GM23338 (cell line): ENCODE measurements at regions not wholly inside any gene's neighbourhood (a gene's known extent, or its start where the extent isn't known, plus 50 kb on each side); places are given as distances from the start of the nearest gene placed in this dataset.
"Not testable (repeated sequence)": the region's sequence is repeated elsewhere in the genome, so short reads cannot be mapped to it uniquely, and the experiment has no call there.

Source experiments
- ATAC-seq: fragments of 200-7000 bp; cut with Tn5 transposase; 3 replicates; pipeline ENCODE4 v1.9.1; 2020
- DNase-seq: peaks from one replicate; pipeline ENCODE4 v3.0.0-alpha.2; 2015; ENCODE audit warnings: low spot score
- H2AFZ ChIP-seq: fragments of 200-600 bp; sonication (generic); 2 replicates; pipeline ENCODE4 v1.8.0; 2016; ENCODE audit warnings: antibody characterized with exemption, mild to moderate bottlenecking, moderate library complexity
- H3F3A ChIP-seq: fragments of 200-600 bp; sonication (generic); replicated peaks from 2 replicates; pipeline ENCODE4 v1.8.0; 2017; ENCODE audit warnings: antibody characterized with exemption, mixed run types, low read depth
- H3K27ac ChIP-seq: fragments of 200-600 bp; sonication (generic); 2 replicates; pipeline ENCODE4 v1.6.1; 2016; ENCODE audit warnings: low read depth
- H3K27me3 ChIP-seq: fragments of 200-600 bp; sonication (generic); 2 replicates; pipeline ENCODE4 v1.8.0; 2016; ENCODE audit warnings: mild to moderate bottlenecking, mixed run types, moderate library complexity; ENCODE audit not compliant: insufficient read depth
- H3K36me3 ChIP-seq: fragments of 200-600 bp; sonication (generic); 2 replicates; pipeline ENCODE4 v1.8.0; 2016; ENCODE audit warnings: mild to moderate bottlenecking; ENCODE audit not compliant: insufficient read depth
- H3K4me1 ChIP-seq: fragments of 200-600 bp; sonication (generic); 2 replicates; pipeline ENCODE4 v1.8.0; 2016; ENCODE audit warnings: mild to moderate bottlenecking, moderate library complexity; ENCODE audit not compliant: insufficient read depth
- H3K4me2 ChIP-seq: fragments of 200-600 bp; sonication (generic); 2 replicates; pipeline ENCODE4 v1.7.1; 2017; ENCODE audit warnings: mixed run types
- H3K4me3 ChIP-seq: fragments of 200-600 bp; sonication (generic); 2 replicates; pipeline ENCODE4 v1.6.1; 2016; ENCODE audit warnings: mixed run types
- H3K79me2 ChIP-seq: fragments of 200-600 bp; sonication (generic); replicated peaks from 2 replicates; pipeline ENCODE4 v1.8.0; 2017; ENCODE audit warnings: mild to moderate bottlenecking; ENCODE audit not compliant: insufficient read depth
- H3K9me2 ChIP-seq: fragments of 200-600 bp; sonication (generic); 2 replicates; pipeline ENCODE4 v1.8.0; 2017; ENCODE audit not compliant: insufficient read depth
- H4K20me1 ChIP-seq: fragments of 200-600 bp; sonication (generic); replicated peaks from 2 replicates; pipeline ENCODE4 v1.8.0; 2017; ENCODE audit warnings: mild to moderate bottlenecking; ENCODE audit not compliant: insufficient read depth
- H3K27ac Mint-ChIP-seq: 2 replicates; pipeline ENCODE4 v1.8.0; 2020; ENCODE audit warnings: inconsistent platforms, mild to moderate bottlenecking, moderate library complexity, mixed read lengths
- H3K27me3 Mint-ChIP-seq: 3 replicates; pipeline ENCODE4 v1.8.0; 2022; ENCODE audit warnings: low read depth, mild to moderate bottlenecking, moderate library complexity, mixed read lengths, inconsistent platforms; ENCODE audit not compliant: insufficient read depth, poor library complexity
- H3K36me3 Mint-ChIP-seq: 3 replicates; pipeline ENCODE4 v1.8.0; 2021; ENCODE audit warnings: low read depth, mild to moderate bottlenecking, inconsistent platforms, moderate library complexity, mixed read lengths
- H3K4me1 Mint-ChIP-seq: 3 replicates; pipeline ENCODE4 v1.8.0; 2020; ENCODE audit warnings: mild to moderate bottlenecking, inconsistent platforms, mixed read lengths
- H3K4me3 Mint-ChIP-seq: 3 replicates; pipeline ENCODE4 v1.8.0; 2021; ENCODE audit warnings: moderate library complexity, mild to moderate bottlenecking, inconsistent platforms, mixed read lengths
- H3K9me3 Mint-ChIP-seq: 3 replicates; pipeline ENCODE4 v1.8.0; 2020; ENCODE audit warnings: moderate library complexity, mild to moderate bottlenecking, inconsistent platforms, mixed read lengths

GRCh38 chr1:149190742-149191141, 87.4 kb upstream of the NBPF9 start:
- not testable (repeated sequence) for H3K4me3 Mint-ChIP-seq

GRCh38 chr1:149196651-149197050, 93.3 kb upstream of the NBPF9 start:
- H3F3A ChIP-seq, H3K4me3 Mint-ChIP-seq, H3K27ac Mint-ChIP-seq, H3K36me3 ChIP-seq, DNase-seq, H3K9me3 Mint-ChIP-seq, H3K27me3 ChIP-seq, H3K4me2 ChIP-seq, H3K27me3 Mint-ChIP-seq, ATAC-seq, H4K20me1 ChIP-seq, H2AFZ ChIP-seq, H3K4me3 ChIP-seq, H3K27ac ChIP-seq, H3K36me3 Mint-ChIP-seq, H3K9me2 ChIP-seq: not testable (repeated sequence)
- H3K4me1 Mint-ChIP-seq = peaks cover 13% of the 10 kb centered on the region
- Histone ChIP-seq H3K79me2 (peaks cover 15% of the 10 kb centered on the region), H3K4me1 (peaks cover 12% of the 10 kb centered on the region; the same call in 1 of the 2 replicates)

More at GRCh38 chr1:149190742-149191141, 87.4 kb upstream of the NBPF9 start:
- H3K4me1 Mint-ChIP-seq, ATAC-seq, DNase-seq, H3K4me3 ChIP-seq, H3K4me1 ChIP-seq, H3F3A ChIP-seq, H4K20me1 ChIP-seq, H3K9me3 Mint-ChIP-seq, H3K36me3 ChIP-seq, H3K27me3 ChIP-seq, H3K4me2 ChIP-seq, H3K79me2 ChIP-seq, H3K9me2 ChIP-seq, H3K27ac Mint-ChIP-seq, H3K36me3 Mint-ChIP-seq, H2AFZ ChIP-seq, H3K27me3 Mint-ChIP-seq, H3K27ac ChIP-seq: not testable (repeated sequence)

- not testable (repeated sequence) for H3K4me3 ChIP-seq, H4K20me1 ChIP-seq, H3K9me3 Mint-ChIP-seq, H3K27me3 Mint-ChIP-seq, ATAC-seq, H3K27me3 ChIP-seq, H3K4me2 ChIP-seq, H2AFZ ChIP-seq, H3K27ac Mint-ChIP-seq, H3K9me2 ChIP-seq, H3F3A ChIP-seq, DNase-seq, H3K27ac ChIP-seq, H3K4me3 Mint-ChIP-seq, H3K36me3 ChIP-seq, H3K36me3 Mint-ChIP-seq
- Histone ChIP-seq H3K79me2 (peaks cover 15% of the 10 kb centered on the region), H3K4me1 (peaks cover 12% of the 10 kb centered on the region; the same call in 1 of the 2 replicates)
- H3K4me1 Mint-ChIP-seq = peaks cover 15% of the 10 kb centered on the region
These were observed 97.2 kb upstream of the NBPF9 start for GRCh38 chr1:149200567-149200966.

- not testable (repeated sequence) for ATAC-seq, H3K9me3 Mint-ChIP-seq
These were observed 98.9 kb upstream of the NBPF9 start for GRCh38 chr1:149202283-149202682.

GRCh38 chr1:149204396-149204795, 101.0 kb upstream of the NBPF9 start:
- H3K4me3 ChIP-seq, H3F3A ChIP-seq, H3K36me3 Mint-ChIP-seq, H3K27ac Mint-ChIP-seq, H3K27me3 ChIP-seq, H3K4me1 Mint-ChIP-seq, ATAC-seq, H3K4me1 ChIP-seq, H3K9me2 ChIP-seq, H3K27me3 Mint-ChIP-seq, H3K9me3 Mint-ChIP-seq, DNase-seq, H2AFZ ChIP-seq, H3K27ac ChIP-seq, H3K4me3 Mint-ChIP-seq, H4K20me1 ChIP-seq, H3K36me3 ChIP-seq, H3K4me2 ChIP-seq: not testable (repeated sequence)
- H3K79me2 ChIP-seq = peaks cover 13% of the 10 kb centered on the region

More at GRCh38 chr1:149202283-149202682, 98.9 kb upstream of the NBPF9 start:
- H3K27ac Mint-ChIP-seq, H3K4me3 ChIP-seq, H4K20me1 ChIP-seq, H3K4me1 ChIP-seq, H3K36me3 ChIP-seq, DNase-seq, H3K27me3 ChIP-seq, H3K4me1 Mint-ChIP-seq, H3K27me3 Mint-ChIP-seq, H2AFZ ChIP-seq, H3K4me2 ChIP-seq, H3K4me3 Mint-ChIP-seq, H3F3A ChIP-seq, H3K36me3 Mint-ChIP-seq, H3K9me2 ChIP-seq, H3K27ac ChIP-seq: not testable (repeated sequence)
- peaks cover 15% of the 10 kb centered on the region for H3K79me2 ChIP-seq

GRCh38 chr1:149208836-149209235, 105.5 kb upstream of the NBPF9 start:
- not testable (repeated sequence) for H3K4me3 ChIP-seq, H3K36me3 ChIP-seq, H3K27ac Mint-ChIP-seq, H4K20me1 ChIP-seq, H2AFZ ChIP-seq, H3K4me3 Mint-ChIP-seq, H3K79me2 ChIP-seq, H3K9me3 Mint-ChIP-seq, DNase-seq, H3K4me2 ChIP-seq, H3K36me3 Mint-ChIP-seq, H3K27me3 Mint-ChIP-seq, H3K27ac ChIP-seq, H3K4me1 Mint-ChIP-seq, H3F3A ChIP-seq, H3K9me2 ChIP-seq, H3K4me1 ChIP-seq, ATAC-seq, H3K27me3 ChIP-seq

GRCh38 chr1:149211757-149212420, 108.5 kb upstream of the NBPF9 start:
- not testable (repeated sequence) for H3K4me1 Mint-ChIP-seq, H4K20me1 ChIP-seq, H3K79me2 ChIP-seq, ATAC-seq, DNase-seq, H3K4me3 ChIP-seq, H3K36me3 ChIP-seq, H3K27me3 Mint-ChIP-seq, H3K36me3 Mint-ChIP-seq, H3F3A ChIP-seq, H3K27me3 ChIP-seq, H3K4me2 ChIP-seq, H3K4me3 Mint-ChIP-seq, H3K27ac ChIP-seq, H2AFZ ChIP-seq, H3K9me2 ChIP-seq, H3K4me1 ChIP-seq, H3K27ac Mint-ChIP-seq, H3K9me3 Mint-ChIP-seq
